H9 (cell line): ENCODE measurements at regions not wholly inside any gene's neighbourhood (a gene's known extent, or its start where the extent isn't known, plus 50 kb on each side); places are given as distances from the start of the nearest gene placed in this dataset.
A peak's percentile ranks its signal among the peaks of the same experiment; 100 is the strongest.

Experiments
- DNase-seq: peaks from one replicate; pipeline ENCODE4 v3.0.0-alpha.2; 2017
- H2AFZ ChIP-seq: one replicate; pipeline ENCODE4 v1.6.1; 2013; ENCODE audit warnings: mild to moderate bottlenecking, low read length, control low read depth, moderate library complexity
- H2AK5ac ChIP-seq: 2 replicates; pipeline ENCODE4 v1.6.1; 2013; ENCODE audit warnings: low read length, control low read depth, mixed read lengths; ENCODE audit not compliant: insufficient read length
- H2BK120ac ChIP-seq: one replicate; pipeline ENCODE4 v1.6.1; 2013; ENCODE audit warnings: low read depth, mild to moderate bottlenecking, low read length, control low read depth, inconsistent platforms; ENCODE audit not compliant: poor library complexity, severe bottlenecking
- H2BK12ac ChIP-seq: 2 replicates; pipeline ENCODE4 v1.6.1; 2013; ENCODE audit warnings: low read length, control low read depth, mixed read lengths, low read depth; ENCODE audit not compliant: insufficient read length
- H2BK15ac ChIP-seq: 2 replicates; pipeline ENCODE4 v1.6.1; 2013; ENCODE audit warnings: low read depth, low read length, control low read depth
- H2BK20ac ChIP-seq: one replicate; pipeline ENCODE4 v1.6.1; 2013; ENCODE audit warnings: low read depth, mild to moderate bottlenecking, low read length, control low read depth, inconsistent platforms; ENCODE audit not compliant: poor library complexity, severe bottlenecking
- H2BK5ac ChIP-seq: 2 replicates; pipeline ENCODE4 v1.6.1; 2013; ENCODE audit warnings: low read length, control low read depth, mixed read lengths; ENCODE audit not compliant: insufficient read length
- H3K14ac ChIP-seq: 2 replicates; pipeline ENCODE4 v1.6.1; 2013; ENCODE audit warnings: low read length, control low read depth; ENCODE audit not compliant: insufficient read depth
- H3K18ac ChIP-seq: 2 replicates; pipeline ENCODE4 v1.6.1; 2013; ENCODE audit warnings: low read depth, mild to moderate bottlenecking, mixed read lengths, low read length, control low read depth; ENCODE audit not compliant: insufficient read length
- H3K23ac ChIP-seq: 2 replicates; pipeline ENCODE4 v1.6.1; 2013; ENCODE audit warnings: low read length, control low read depth, mixed read lengths, low read depth; ENCODE audit not compliant: insufficient read length
- H3K23me2 ChIP-seq: 2 replicates; pipeline ENCODE4 v1.6.1; 2013; ENCODE audit warnings: low read depth, mild to moderate bottlenecking, mixed read lengths, low read length, control low read depth; ENCODE audit not compliant: insufficient read length, poor library complexity, severe bottlenecking
- H3K27ac ChIP-seq: 2 replicates; pipeline ENCODE4 v1.5.1; 2013; ENCODE audit warnings: low read length, control low read depth, mixed read lengths, low read depth; ENCODE audit not compliant: insufficient read length
- H3K27me3 ChIP-seq: 2 replicates; pipeline ENCODE4 v1.6.1; 2013; ENCODE audit warnings: low read length, control low read depth, inconsistent platforms; ENCODE audit not compliant: insufficient read depth
- H3K4ac ChIP-seq: 2 replicates; pipeline ENCODE4 v1.6.1; 2013; ENCODE audit warnings: low read depth, mild to moderate bottlenecking, control low read depth, inconsistent platforms, low read length, moderate library complexity
- H3K4me1 ChIP-seq: 2 replicates; pipeline ENCODE4 v1.6.1; 2013; ENCODE audit warnings: low read length, control low read depth, inconsistent platforms; ENCODE audit not compliant: insufficient read depth
- H3K4me2 ChIP-seq: 2 replicates; pipeline ENCODE4 v1.6.1; 2013; ENCODE audit warnings: low read length, control low read depth, mixed read lengths; ENCODE audit not compliant: insufficient read length, insufficient read depth
- H3K56ac ChIP-seq: 2 replicates; pipeline ENCODE4 v1.6.1; 2013; ENCODE audit warnings: low read depth, mild to moderate bottlenecking, mixed read lengths, low read length, control low read depth; ENCODE audit not compliant: insufficient read length
- H3K79me1 ChIP-seq: 2 replicates; pipeline ENCODE4 v1.6.1; 2013; ENCODE audit warnings: low read depth, mild to moderate bottlenecking, moderate library complexity, low read length, control low read depth, inconsistent platforms; ENCODE audit not compliant: insufficient read depth, poor library complexity, severe bottlenecking
- H3K79me2 ChIP-seq: 2 replicates; pipeline ENCODE4 v1.6.1; 2013; ENCODE audit warnings: low read length, control low read depth, inconsistent platforms; ENCODE audit not compliant: insufficient read depth
- H3K9ac ChIP-seq: 2 replicates; pipeline ENCODE4 v1.6.1; 2013; ENCODE audit warnings: low read length, control low read depth, mixed read lengths; ENCODE audit not compliant: insufficient read length; ENCODE audit errors: extremely low read depth
- H3K9me3 ChIP-seq: one replicate; pipeline ENCODE4 v1.6.1; 2013; ENCODE audit warnings: low read depth, low read length, inconsistent platforms; ENCODE audit not compliant: control insufficient read depth
- H3T11ph ChIP-seq: one replicate; pipeline ENCODE4 v1.6.1; 2013; ENCODE audit warnings: mild to moderate bottlenecking, low read length, control low read depth, inconsistent platforms
- H4K20me1 ChIP-seq: one replicate; pipeline ENCODE4 v1.6.1; 2013; ENCODE audit not compliant: control insufficient read depth, insufficient read length, insufficient read depth
- H4K5ac ChIP-seq: 2 replicates; pipeline ENCODE4 v1.6.1; 2013; ENCODE audit warnings: low read depth, mild to moderate bottlenecking, mixed read lengths, low read length, control low read depth; ENCODE audit not compliant: insufficient read length
- H4K8ac ChIP-seq: replicated peaks from 2 replicates; pipeline ENCODE4 v1.6.1; 2013; ENCODE audit warnings: low read length, control low read depth, mixed read lengths, low read depth; ENCODE audit not compliant: insufficient read length
- H4K91ac ChIP-seq: 2 replicates; pipeline ENCODE4 v1.6.1; 2013; ENCODE audit warnings: low read depth, mild to moderate bottlenecking, moderate library complexity, mixed read lengths, low read length, control low read depth; ENCODE audit not compliant: insufficient read length
- H3K27ac Mint-ChIP-seq, 3 experiments: 2 replicates in 2 of 3; 3 replicates in 1 of 3; pipeline ENCODE4 v1.8.0; 2020 to 2021; ENCODE audit warnings: mixed read lengths in 3 of 3, mild to moderate bottlenecking in 1 of 3, moderate library complexity in 1 of 3
- H3K27me3 Mint-ChIP-seq: 2 replicates; pipeline ENCODE4 v1.8.0; 2021; ENCODE audit warnings: low read depth, mild to moderate bottlenecking, moderate library complexity, mixed read lengths
- H3K36me3 Mint-ChIP-seq, 3 experiments: 2 replicates in 2 of 3; 3 replicates in 1 of 3; pipeline ENCODE4 v1.8.0; 2020 to 2021; ENCODE audit warnings: low read depth in 3 of 3, mixed read lengths in 3 of 3; ENCODE audit not compliant: insufficient read depth in 1 of 3
- H3K4me1 Mint-ChIP-seq, 2 experiments: 2 replicates each; pipeline ENCODE4 v1.8.0; 2020; ENCODE audit warnings: mixed read lengths in 2 of 2
- H3K4me3 Mint-ChIP-seq, 2 experiments: 2 replicates in 1 of 2; 3 replicates in 1 of 2; pipeline ENCODE4 v1.8.0; 2020 to 2021; ENCODE audit warnings: mild to moderate bottlenecking in 2 of 2, mixed read lengths in 2 of 2, moderate library complexity in 1 of 2
- H3K9me3 Mint-ChIP-seq, 2 experiments: 2 replicates in 1 of 2; 3 replicates in 1 of 2; pipeline ENCODE4 v1.8.0; 2020; ENCODE audit warnings: mild to moderate bottlenecking in 2 of 2, mixed read lengths in 2 of 2, moderate library complexity in 1 of 2
- WGBS: extraction: QIAGEN DNeasy Blood & Tissue Kit; methylation state at CpG from one replicate; pipeline ENCODE4 v1.1.7; 2013; ENCODE audit warnings: missing lambda C conversion rate, low lambda C conversion rate, mixed read lengths; ENCODE audit not compliant: insufficient read length; ENCODE audit errors: extremely low coverage; 5-methylcytosine and 5-hydroxymethylcytosine counted together
- TF ChIP-seq, protein P1 (sequence below): fragments of 200-600 bp; sonication (generic); conservative IDR thresholded peaks from 3 replicates; pipeline ENCODE4 v1.8.0; 2021; ENCODE audit warnings: antibody characterized with exemption, mild to moderate bottlenecking

DNA sequence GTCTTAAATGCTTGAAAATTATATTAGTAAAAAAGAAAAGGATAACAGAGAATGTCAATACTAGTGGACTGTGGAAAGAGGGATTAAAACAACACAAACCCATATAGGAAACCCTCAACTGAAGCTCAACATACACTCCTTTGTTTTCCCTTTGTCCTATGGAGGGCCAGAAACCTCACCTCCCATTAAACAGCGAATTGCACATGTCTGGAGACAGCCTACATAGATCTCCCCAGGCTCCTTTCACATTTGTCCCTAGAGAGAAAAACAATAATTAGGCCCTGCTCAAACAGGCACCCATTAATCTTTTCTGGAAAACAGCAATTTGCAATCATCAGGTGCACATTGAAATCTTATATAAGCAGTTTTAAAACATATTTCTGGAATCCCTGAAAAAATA lies 87.6 kb upstream of the SEMA3D start:
- Histone ChIP-seq H2BK12ac (no peak overlapping the region), H2BK5ac (no peak overlapping the region), H3K79me1 (no peaks in the 10 kb centered on the region), H4K91ac (no peak overlapping the region), H2AK5ac (no peak overlapping the region), H3K27ac (no peak overlapping the region), H3K56ac (no peak overlapping the region), H4K5ac (no peak overlapping the region), H2BK20ac (no peak overlapping the region), H3K4ac (no peak overlapping the region), H2BK15ac (no peak overlapping the region), H3K18ac (no peak overlapping the region), H2BK120ac (no peak overlapping the region), H4K8ac (no peak overlapping the region), H3K4me1 (peaks cover 11% of the 10 kb centered on the region), H3K27me3 (no peaks in the 10 kb centered on the region), H3K23me2 (no peaks in the 10 kb centered on the region), H3K4me2 (no peak overlapping the region), H3T11ph (no peak overlapping the region), H4K20me1 (no peaks in the 10 kb centered on the region), H3K79me2 (no peaks in the 10 kb centered on the region), H3K23ac (no peak overlapping the region), H3K14ac (no peak overlapping the region), H3K9me3 (no peaks in the 10 kb centered on the region), H2AFZ (no peak overlapping the region), H3K9ac (no peak overlapping the region)
- TF ChIP-seq, protein P1, sequence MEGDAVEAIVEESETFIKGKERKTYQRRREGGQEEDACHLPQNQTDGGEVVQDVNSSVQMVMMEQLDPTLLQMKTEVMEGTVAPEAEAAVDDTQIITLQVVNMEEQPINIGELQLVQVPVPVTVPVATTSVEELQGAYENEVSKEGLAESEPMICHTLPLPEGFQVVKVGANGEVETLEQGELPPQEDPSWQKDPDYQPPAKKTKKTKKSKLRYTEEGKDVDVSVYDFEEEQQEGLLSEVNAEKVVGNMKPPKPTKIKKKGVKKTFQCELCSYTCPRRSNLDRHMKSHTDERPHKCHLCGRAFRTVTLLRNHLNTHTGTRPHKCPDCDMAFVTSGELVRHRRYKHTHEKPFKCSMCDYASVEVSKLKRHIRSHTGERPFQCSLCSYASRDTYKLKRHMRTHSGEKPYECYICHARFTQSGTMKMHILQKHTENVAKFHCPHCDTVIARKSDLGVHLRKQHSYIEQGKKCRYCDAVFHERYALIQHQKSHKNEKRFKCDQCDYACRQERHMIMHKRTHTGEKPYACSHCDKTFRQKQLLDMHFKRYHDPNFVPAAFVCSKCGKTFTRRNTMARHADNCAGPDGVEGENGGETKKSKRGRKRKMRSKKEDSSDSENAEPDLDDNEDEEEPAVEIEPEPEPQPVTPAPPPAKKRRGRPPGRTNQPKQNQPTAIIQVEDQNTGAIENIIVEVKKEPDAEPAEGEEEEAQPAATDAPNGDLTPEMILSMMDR: no peak
- Mint-ChIP-seq H3K27me3 (no peaks in the 10 kb centered on the region), H3K9me3 (peaks cover 0 to 1% of the 10 kb centered on the region in 2 experiments; a peak in 1 of 5 replicates), H3K36me3 (peaks cover 0 to 9% (median 0%) of the 10 kb centered on the region in 3 experiments; a peak in 1 of 7 replicates), H3K4me1 (peaks cover 47 to 55% of the 10 kb centered on the region in 2 experiments), H3K27ac (peak overlapping the region; percentile 73 to 94 (median 83); a peak in 6 of 7 replicates), H3K4me3 (no peak overlapping the region)
- WGBS: no CpG with 5 or more reads among the region's 1 CpG
- no peak for DNase-seq
